Mononuclear cell (primary cell): ENCODE measurements at regions not wholly inside any gene's neighbourhood (a gene's known extent, or its start where the extent isn't known, plus 50 kb on each side); places are given as distances from the start of the nearest gene placed in this dataset.

Experiments used
- H3K27me3 ChIP-seq: 2 replicates; pipeline ENCODE4 v1.6.0; 2011; ENCODE audit warnings: low read length, control low read depth; ENCODE audit not compliant: insufficient read depth
- H3K4me1 ChIP-seq: 2 replicates; pipeline ENCODE4 v1.5.1; 2011; ENCODE audit warnings: mild to moderate bottlenecking, low read length, control low read depth; ENCODE audit not compliant: insufficient read depth
- H3K4me3 ChIP-seq: 2 replicates; pipeline ENCODE4 v1.5.1; 2011; ENCODE audit warnings: mild to moderate bottlenecking, low read length, moderate library complexity
- H3K9me3 ChIP-seq: 2 replicates; pipeline ENCODE4 v1.5.1; 2011; ENCODE audit warnings: low read depth, mild to moderate bottlenecking, control low read depth, low read length

GRCh38 chr5:173706700-173707099 is 90.2 kb upstream of the BOD1 start:
- H3K27me3 ChIP-seq: no peaks in the 10 kb centered on the region
- H3K4me1 ChIP-seq: no peaks in the 10 kb centered on the region
- no peaks in the 10 kb centered on the region for H3K9me3 ChIP-seq
- H3K4me3 ChIP-seq: no peak overlapping the region

DNA sequence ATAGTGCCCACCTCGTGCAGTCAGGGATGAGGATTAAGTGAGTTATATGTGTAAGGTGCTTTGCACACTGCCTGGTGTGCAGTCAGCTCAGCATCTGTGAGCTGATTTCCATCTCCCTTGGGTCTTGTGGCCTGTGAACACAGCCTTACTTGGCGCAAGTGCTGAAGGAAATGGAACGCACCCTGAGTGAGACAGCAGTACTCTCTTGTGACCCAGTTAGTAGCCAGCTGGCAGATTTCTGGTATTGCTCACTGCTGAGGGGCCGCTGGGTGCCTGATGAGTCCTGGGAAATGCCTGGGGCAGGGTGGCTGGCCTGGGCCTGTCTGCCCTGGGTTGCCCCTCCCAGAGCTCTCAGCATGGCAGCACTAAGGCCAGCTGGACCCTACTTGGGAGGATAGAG is 90.9 kb upstream of the BOD1 start:
- H3K4me1 ChIP-seq: peaks cover 1% of the 10 kb centered on the region
- no peaks in the 10 kb centered on the region for H3K27me3 ChIP-seq
- no peaks in the 10 kb centered on the region for H3K9me3 ChIP-seq
- H3K4me3 ChIP-seq: no peak overlapping the region

DNA sequence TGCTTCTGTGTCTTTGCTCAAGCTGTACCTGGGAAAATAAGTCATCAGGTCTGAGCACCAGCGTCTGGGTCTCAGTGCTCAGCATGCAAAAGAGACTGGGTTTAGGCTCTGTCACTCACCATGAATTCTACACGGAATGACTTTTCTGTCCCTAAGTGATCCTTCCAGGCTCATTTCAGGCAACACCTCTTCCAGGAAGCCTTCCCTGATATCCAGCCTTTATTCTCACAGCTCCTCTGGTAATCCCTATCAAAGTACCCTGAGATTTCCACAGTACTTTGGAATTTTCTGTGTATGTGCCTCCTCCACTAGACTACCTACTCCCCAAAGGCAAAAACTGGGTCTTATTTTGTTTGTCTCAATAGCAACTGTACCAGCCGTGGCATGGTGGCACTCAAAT is 92.7 kb upstream of the BOD1 start:
- Histone ChIP-seq H3K4me3 (no peak overlapping the region), H3K9me3 (no peaks in the 10 kb centered on the region), H3K4me1 (peaks cover 19% of the 10 kb centered on the region), H3K27me3 (no peaks in the 10 kb centered on the region)

- H3K9me3 ChIP-seq: no peaks in the 10 kb centered on the region
Measured at GRCh38 chr5:173709761-173710160, 93.3 kb upstream of the BOD1 start.

DNA sequence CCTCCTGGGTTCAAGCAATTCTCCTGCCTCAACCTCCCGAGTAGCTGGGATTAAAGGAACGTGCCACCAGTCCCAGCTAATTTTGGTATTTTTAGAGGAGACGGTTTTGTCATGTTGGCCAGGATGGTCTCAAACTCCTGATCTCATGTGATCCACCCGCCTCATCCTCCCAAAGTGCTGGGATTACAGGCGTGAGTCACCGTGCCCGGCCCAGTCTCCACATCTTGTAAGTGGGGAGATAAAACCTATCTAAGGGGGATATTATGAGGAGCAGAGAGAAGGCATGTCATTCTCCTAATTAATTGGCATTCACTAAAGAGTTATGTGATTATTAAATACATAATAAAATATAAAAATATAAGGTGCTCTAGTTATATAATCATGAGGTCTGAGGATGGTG is 94.1 kb upstream of the BOD1 start:
- Histone ChIP-seq H3K4me1 (peaks cover 32% of the 10 kb centered on the region), H3K27me3 (no peaks in the 10 kb centered on the region), H3K9me3 (no peaks in the 10 kb centered on the region), H3K4me3 (no peak overlapping the region)

More at GRCh38 chr5:173709761-173710160, 93.3 kb upstream of the BOD1 start:
- Histone ChIP-seq H3K27me3 (no peaks in the 10 kb centered on the region), H3K4me3 (no peak overlapping the region), H3K4me1 (peaks cover 25% of the 10 kb centered on the region)

DNA sequence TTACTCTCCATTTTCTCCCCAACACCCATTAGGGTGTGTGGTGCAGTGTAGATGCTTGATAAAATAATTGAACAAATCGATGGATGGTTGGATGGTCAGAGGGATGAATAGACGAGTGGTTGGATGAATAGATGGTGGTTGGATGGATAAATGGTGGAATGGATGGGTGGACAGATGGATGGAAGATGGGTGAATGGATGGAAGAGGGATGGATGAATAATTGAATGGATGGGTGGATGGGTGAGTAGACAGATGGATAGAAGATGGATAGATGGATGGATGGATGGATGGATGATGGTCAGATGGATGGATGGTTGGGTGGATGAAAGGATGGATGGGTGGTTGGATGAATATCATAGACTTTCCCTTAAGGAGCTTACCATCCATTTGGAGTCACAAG is 95.0 kb upstream of the BOD1 start:
- H3K4me3 ChIP-seq: no peak overlapping the region
- peaks cover 34% of the 10 kb centered on the region for H3K4me1 ChIP-seq
- no peaks in the 10 kb centered on the region for H3K9me3 ChIP-seq
- no peaks in the 10 kb centered on the region for H3K27me3 ChIP-seq

GRCh38 chr5:173712609-173713175 is 96.2 kb upstream of the BOD1 start:
- Histone ChIP-seq H3K27me3 (no peaks in the 10 kb centered on the region), H3K4me3 (no peak overlapping the region), H3K9me3 (no peaks in the 10 kb centered on the region), H3K4me1 (peaks cover 37% of the 10 kb centered on the region)

- Histone ChIP-seq H3K4me3 (no peak overlapping the region), H3K4me1 (peaks cover 48% of the 10 kb centered on the region), H3K9me3 (no peaks in the 10 kb centered on the region), H3K27me3 (no peaks in the 10 kb centered on the region)
Measured at GRCh38 chr5:173714551-173715428, 98.3 kb upstream of the BOD1 start.

GRCh38 chr5:173715607-173716006 is 99.2 kb upstream of the BOD1 start:
- no peak overlapping the region for H3K4me3 ChIP-seq
- peaks cover 48% of the 10 kb centered on the region for H3K4me1 ChIP-seq
- no peaks in the 10 kb centered on the region for H3K27me3 ChIP-seq
- H3K9me3 ChIP-seq: no peaks in the 10 kb centered on the region

DNA sequence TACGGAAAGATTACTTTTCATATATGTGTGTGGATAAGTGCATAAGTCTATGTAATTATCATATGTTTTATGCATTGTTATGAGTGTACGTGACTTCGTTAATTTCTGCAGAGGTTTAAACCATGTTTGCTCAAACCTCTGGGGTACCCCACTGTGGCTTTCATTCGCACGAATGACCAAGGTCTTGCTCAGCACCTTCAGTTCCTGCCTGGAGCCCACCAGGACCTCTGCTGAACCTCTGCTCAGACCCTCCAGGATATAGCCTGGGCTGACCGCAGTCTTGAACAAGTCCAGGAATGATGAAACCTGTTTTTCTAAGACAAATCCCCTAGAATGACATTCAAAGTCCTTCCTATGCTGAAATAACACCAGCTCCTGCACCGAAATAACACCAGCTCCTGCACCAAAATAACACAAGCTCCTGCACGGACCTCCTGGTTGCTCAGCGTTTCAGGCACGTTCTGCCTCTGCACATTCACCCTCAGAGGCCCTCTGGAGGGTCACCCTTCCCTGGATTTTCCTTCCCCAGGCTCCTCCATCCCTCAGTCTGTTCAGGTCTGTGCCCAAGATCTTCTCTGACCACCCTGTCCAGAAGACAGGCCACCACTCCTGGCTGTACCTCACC is 99.7 kb upstream of the BOD1 start:
- Histone ChIP-seq H3K4me1 (peaks cover 48% of the 10 kb centered on the region), H3K27me3 (no peaks in the 10 kb centered on the region), H3K9me3 (no peaks in the 10 kb centered on the region), H3K4me3 (no peak overlapping the region)

GRCh38 chr5:173717959-173718358 is 101.5 kb upstream of the BOD1 start:
- H3K4me3 ChIP-seq: no peak overlapping the region
- no peaks in the 10 kb centered on the region for H3K27me3 ChIP-seq
- H3K4me1 ChIP-seq: peaks cover 41% of the 10 kb centered on the region
- no peaks in the 10 kb centered on the region for H3K9me3 ChIP-seq

- Histone ChIP-seq H3K4me1 (peaks cover 36% of the 10 kb centered on the region), H3K27me3 (no peaks in the 10 kb centered on the region), H3K4me3 (no peak overlapping the region), H3K9me3 (no peaks in the 10 kb centered on the region)
Measured at GRCh38 chr5:173718469-173718868, 102.0 kb upstream of the BOD1 start.

GRCh38 chr5:173719731-173720082 is 103.3 kb upstream of the BOD1 start:
- Histone ChIP-seq H3K9me3 (no peaks in the 10 kb centered on the region), H3K27me3 (no peaks in the 10 kb centered on the region), H3K4me1 (peaks cover 23% of the 10 kb centered on the region), H3K4me3 (no peak overlapping the region)

GRCh38 chr5:173720286-173720952 is 104.0 kb upstream of the BOD1 start:
- no peaks in the 10 kb centered on the region for H3K9me3 ChIP-seq
- peaks cover 17% of the 10 kb centered on the region for H3K4me1 ChIP-seq

DNA sequence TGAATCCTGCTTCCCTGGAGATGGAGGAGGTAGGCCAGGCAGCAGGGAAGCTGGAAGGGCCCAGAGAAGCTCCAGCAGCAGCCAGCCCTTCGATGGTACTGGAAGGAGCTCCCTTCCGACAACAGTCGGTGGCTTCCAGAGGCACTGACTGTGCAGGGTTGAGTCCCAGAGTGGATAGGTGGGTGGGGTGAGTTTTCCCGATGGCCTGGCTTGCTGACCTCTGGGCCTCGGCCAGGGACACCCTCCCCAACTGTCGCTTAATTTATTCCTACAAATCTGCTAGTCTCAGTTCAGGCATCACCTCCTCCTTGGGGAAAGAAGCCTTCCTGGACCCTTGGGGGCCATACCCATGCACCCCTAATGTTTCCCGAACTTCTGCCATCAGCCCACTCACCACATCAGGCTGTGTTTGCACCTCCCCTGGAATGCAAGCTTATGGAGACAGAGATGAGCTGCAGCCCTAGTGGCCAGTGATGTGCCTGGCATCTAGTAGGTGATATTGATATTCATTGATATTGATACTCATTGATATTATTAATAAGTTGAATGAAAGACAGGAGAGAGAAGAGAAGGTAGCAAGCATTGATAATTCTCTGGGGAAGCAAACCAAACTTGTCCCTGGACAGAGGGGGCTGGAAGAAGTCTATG is 104.6 kb upstream of the BOD1 start:
- Histone ChIP-seq H3K4me3 (no peak overlapping the region), H3K27me3 (no peaks in the 10 kb centered on the region), H3K9me3 (no peaks in the 10 kb centered on the region), H3K4me1 (peaks cover 14% of the 10 kb centered on the region)

More at GRCh38 chr5:173720286-173720952, 104.0 kb upstream of the BOD1 start:
- Histone ChIP-seq H3K27me3 (no peaks in the 10 kb centered on the region), H3K4me3 (no peak overlapping the region)
